Astrocyte (in vitro differentiated cells and primary cell): ENCODE measurements at regions not wholly inside any gene's neighbourhood (a gene's known extent, or its start where the extent isn't known, plus 50 kb on each side); places are given as distances from the start of the nearest gene placed in this dataset.

ENCODE experiments used
- DNase-seq: peaks from one replicate; pipeline ENCODE4 v3.0.0-alpha.2; 2010; ENCODE audit warnings: low read depth
- FAIRE-seq: peaks from 2 replicates; lab custom pipeline; 2011; peaks lifted over from hg19 to GRCh38; lab: Jason Lieb, UNC
- H2AFZ ChIP-seq: 2 replicates; pipeline ENCODE4 v1.6.0; 2012; ENCODE audit warnings: low read depth, low read length, inconsistent platforms
- H3K27ac ChIP-seq: 2 replicates; pipeline ENCODE4 v1.5.1; 2011; ENCODE audit warnings: low read depth, low read length, inconsistent platforms
- H3K27me3 ChIP-seq: 2 replicates; pipeline ENCODE4 v1.6.0; 2011; ENCODE audit warnings: low read length, inconsistent platforms; ENCODE audit not compliant: insufficient read depth
- H3K36me3 ChIP-seq: 2 replicates; pipeline ENCODE4 v1.5.1; 2011; ENCODE audit warnings: low read length, inconsistent platforms; ENCODE audit not compliant: insufficient read depth
- H3K4me1 ChIP-seq: 2 replicates; pipeline ENCODE4 v1.5.1; 2011; ENCODE audit warnings: low read length, inconsistent platforms; ENCODE audit not compliant: insufficient read depth
- H3K4me2 ChIP-seq: 2 replicates; pipeline ENCODE4 v1.6.0; 2012; ENCODE audit warnings: low read length, inconsistent platforms
- H3K4me3 ChIP-seq: 2 replicates; pipeline ENCODE4 v1.5.1; 2011; ENCODE audit warnings: low read depth, mild to moderate bottlenecking, low read length, inconsistent platforms; ENCODE audit not compliant: insufficient read depth
- H3K79me2 ChIP-seq: 2 replicates; pipeline ENCODE4 v1.6.0; 2012; ENCODE audit warnings: mild to moderate bottlenecking, low read length, inconsistent platforms; ENCODE audit not compliant: insufficient read depth
- H3K9ac ChIP-seq: 2 replicates; pipeline ENCODE4 v1.6.0; 2012; ENCODE audit warnings: mild to moderate bottlenecking, low read length, inconsistent platforms
- H3K9me3 ChIP-seq: 2 replicates; pipeline ENCODE4 v1.5.1; 2012; ENCODE audit warnings: low read depth, mild to moderate bottlenecking, low read length, inconsistent platforms; ENCODE audit not compliant: insufficient read depth
- H4K20me1 ChIP-seq: 2 replicates; pipeline ENCODE4 v1.6.0; 2012; ENCODE audit warnings: low read length, inconsistent platforms; ENCODE audit not compliant: insufficient read depth
- H3K27ac Mint-ChIP-seq: one replicate; pipeline ENCODE4 v1.8.0; 2021; ENCODE audit warnings: mild to moderate bottlenecking, mixed read lengths; ENCODE audit not compliant: unreplicated experiment
- H3K27me3 Mint-ChIP-seq: one replicate; pipeline ENCODE4 v1.8.0; 2021; ENCODE audit warnings: low read depth, mixed read lengths; ENCODE audit not compliant: unreplicated experiment
- H3K36me3 Mint-ChIP-seq: one replicate; pipeline ENCODE4 v1.8.0; 2021; ENCODE audit warnings: low read depth, mixed read lengths; ENCODE audit not compliant: unreplicated experiment
- H3K4me1 Mint-ChIP-seq: one replicate; pipeline ENCODE4 v1.8.0; 2021; ENCODE audit warnings: low read depth, mixed read lengths; ENCODE audit not compliant: unreplicated experiment
- H3K4me3 Mint-ChIP-seq: one replicate; pipeline ENCODE4 v1.8.0; 2021; ENCODE audit warnings: mild to moderate bottlenecking, moderate library complexity, mixed read lengths; ENCODE audit not compliant: unreplicated experiment
- H3K9me3 Mint-ChIP-seq: one replicate; pipeline ENCODE4 v1.8.0; 2021; ENCODE audit warnings: mild to moderate bottlenecking, mixed read lengths; ENCODE audit not compliant: unreplicated experiment
- EZH2 ChIP-seq: IDR thresholded peaks from 2 replicates; pipeline ENCODE4 v1.6.1; 2012; ENCODE audit warnings: mild to moderate bottlenecking, low read length, inconsistent platforms; ENCODE audit not compliant: insufficient read depth
- TF ChIP-seq, protein P1 (sequence below): IDR thresholded peaks from 2 replicates; pipeline ENCODE4 v1.5.1; 2011; ENCODE audit warnings: low read depth, mild to moderate bottlenecking, inconsistent platforms, low read length, moderate library complexity; ENCODE audit not compliant: insufficient read depth

DNA sequence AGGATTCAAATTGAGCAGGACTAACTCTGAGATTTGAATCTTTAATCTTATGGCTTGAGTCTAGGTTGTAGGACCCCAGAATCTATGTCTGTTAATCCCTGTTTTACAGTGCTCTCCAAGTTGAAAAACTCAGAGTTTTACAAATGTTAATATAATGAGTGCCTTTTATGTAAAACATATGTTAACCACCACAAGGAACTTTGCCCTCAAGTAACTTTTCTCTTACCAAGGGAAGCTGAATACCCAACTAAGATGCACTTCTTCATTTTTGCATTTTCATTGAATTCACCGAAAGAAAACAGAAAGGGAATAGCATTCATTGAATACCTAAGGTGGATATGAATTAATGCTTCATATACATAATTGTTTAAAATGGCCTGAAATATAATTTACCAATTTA, 338.1 kb downstream of the RPRM start:
- Histone ChIP-seq H3K4me2 (no peak overlapping the region), H3K27ac (no peak overlapping the region), H3K27me3 (no peaks in the 10 kb centered on the region), H2AFZ (no peak overlapping the region), H4K20me1 (no peaks in the 10 kb centered on the region), H3K79me2 (no peaks in the 10 kb centered on the region), H3K4me1 (no peaks in the 10 kb centered on the region), H3K9ac (no peak overlapping the region), H3K36me3 (no peaks in the 10 kb centered on the region), H3K4me3 (no peak overlapping the region), H3K9me3 (peaks cover 2% of the 10 kb centered on the region)
- no peaks in the 10 kb centered on the region for H3K4me1 Mint-ChIP-seq
- H3K27ac Mint-ChIP-seq, result no peak overlapping the region
- no peak for DNase-seq
- FAIRE-seq, result no peak
- no peaks in the 10 kb centered on the region for H3K36me3 Mint-ChIP-seq
- no peak overlapping the region for H3K4me3 Mint-ChIP-seq
- no peaks in the 10 kb centered on the region for H3K27me3 Mint-ChIP-seq
- H3K9me3 Mint-ChIP-seq, result no peaks in the 10 kb centered on the region
- TF ChIP-seq, protein P1, sequence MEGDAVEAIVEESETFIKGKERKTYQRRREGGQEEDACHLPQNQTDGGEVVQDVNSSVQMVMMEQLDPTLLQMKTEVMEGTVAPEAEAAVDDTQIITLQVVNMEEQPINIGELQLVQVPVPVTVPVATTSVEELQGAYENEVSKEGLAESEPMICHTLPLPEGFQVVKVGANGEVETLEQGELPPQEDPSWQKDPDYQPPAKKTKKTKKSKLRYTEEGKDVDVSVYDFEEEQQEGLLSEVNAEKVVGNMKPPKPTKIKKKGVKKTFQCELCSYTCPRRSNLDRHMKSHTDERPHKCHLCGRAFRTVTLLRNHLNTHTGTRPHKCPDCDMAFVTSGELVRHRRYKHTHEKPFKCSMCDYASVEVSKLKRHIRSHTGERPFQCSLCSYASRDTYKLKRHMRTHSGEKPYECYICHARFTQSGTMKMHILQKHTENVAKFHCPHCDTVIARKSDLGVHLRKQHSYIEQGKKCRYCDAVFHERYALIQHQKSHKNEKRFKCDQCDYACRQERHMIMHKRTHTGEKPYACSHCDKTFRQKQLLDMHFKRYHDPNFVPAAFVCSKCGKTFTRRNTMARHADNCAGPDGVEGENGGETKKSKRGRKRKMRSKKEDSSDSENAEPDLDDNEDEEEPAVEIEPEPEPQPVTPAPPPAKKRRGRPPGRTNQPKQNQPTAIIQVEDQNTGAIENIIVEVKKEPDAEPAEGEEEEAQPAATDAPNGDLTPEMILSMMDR, result no peak
- TF ChIP-seq EZH2, result no peak

DNA sequence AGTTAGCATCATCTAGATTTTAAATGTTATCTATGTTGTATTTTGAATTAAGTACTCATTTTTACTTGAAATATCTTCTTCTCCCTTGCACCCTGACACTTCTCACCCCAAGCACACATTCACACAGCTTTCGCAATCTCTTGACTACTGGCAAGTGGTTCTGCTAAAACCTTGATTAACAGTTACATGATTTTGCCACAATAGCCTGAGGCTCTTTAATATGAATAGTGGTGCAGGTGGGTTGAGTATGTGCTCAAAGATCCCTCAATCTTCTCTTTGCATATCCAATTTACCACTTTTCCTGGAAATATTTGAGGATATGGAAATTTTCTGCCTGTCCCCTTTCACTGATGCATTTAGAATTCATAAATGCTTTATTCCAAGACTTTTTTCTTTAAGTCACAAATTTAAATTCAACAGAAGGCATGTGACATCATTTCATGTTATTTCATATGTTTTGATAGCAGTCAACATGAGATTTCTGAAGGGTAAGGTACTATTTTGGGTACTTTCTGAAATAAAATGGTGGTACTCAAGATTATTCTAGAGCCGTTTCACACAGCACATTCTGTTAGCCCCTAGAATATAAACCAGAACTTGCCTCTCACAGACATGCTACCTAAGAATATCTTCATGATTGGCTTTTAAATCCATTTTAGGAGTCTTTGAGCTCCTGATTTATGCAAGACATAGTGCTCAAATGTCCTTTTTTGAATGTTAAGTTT, 339.7 kb downstream of the RPRM start:
- Histone ChIP-seq H3K4me2 (no peak overlapping the region), H3K79me2 (no peaks in the 10 kb centered on the region), H2AFZ (no peak overlapping the region), H3K4me1 (no peaks in the 10 kb centered on the region), H3K36me3 (no peaks in the 10 kb centered on the region), H3K27me3 (no peaks in the 10 kb centered on the region), H4K20me1 (no peaks in the 10 kb centered on the region), H3K9me3 (peaks cover 2% of the 10 kb centered on the region), H3K9ac (no peak overlapping the region), H3K27ac (no peak overlapping the region), H3K4me3 (no peak overlapping the region)
- Mint-ChIP-seq H3K36me3 (no peaks in the 10 kb centered on the region), H3K27ac (no peak overlapping the region), H3K4me1 (no peaks in the 10 kb centered on the region), H3K4me3 (no peak overlapping the region), H3K27me3 (no peaks in the 10 kb centered on the region), H3K9me3 (no peaks in the 10 kb centered on the region)
- FAIRE-seq (no peak), DNase-seq (no peak)
- no peak for TF ChIP-seq EZH2
- TF ChIP-seq, protein P1, result no peak

DNA sequence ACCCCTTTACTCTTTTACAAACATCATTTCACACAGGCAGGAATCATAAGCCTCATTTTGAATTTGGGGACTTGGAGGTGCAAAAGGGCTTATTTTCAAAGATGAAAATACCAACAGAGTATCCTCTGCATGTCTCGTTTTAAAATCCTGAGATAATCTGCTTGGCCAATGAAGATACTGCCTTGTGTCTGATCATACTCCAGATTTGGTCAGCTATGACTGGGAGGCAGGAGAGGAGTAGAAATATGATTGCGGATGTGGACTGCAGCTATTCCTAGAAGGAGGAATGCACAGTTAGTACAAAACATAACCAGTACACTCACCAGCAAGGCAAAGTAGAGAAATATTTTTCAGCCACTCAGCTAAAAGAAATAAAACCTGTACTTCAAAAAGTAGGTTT, 342.3 kb downstream of the RPRM start:
- no peaks in the 10 kb centered on the region for H3K4me1 ChIP-seq
- H3K36me3 ChIP-seq, result no peaks in the 10 kb centered on the region
- no peak overlapping the region for H3K4me2 ChIP-seq
- H3K79me2 ChIP-seq, result no peaks in the 10 kb centered on the region
- no peak for TF ChIP-seq EZH2
- TF ChIP-seq, protein P1, result no peak
- DNase-seq (no peak), FAIRE-seq (no peak)
- H3K27me3 Mint-ChIP-seq, result no peaks in the 10 kb centered on the region
- no peak overlapping the region for H2AFZ ChIP-seq
- no peak overlapping the region for H3K27ac ChIP-seq
- H3K9me3 ChIP-seq, result no peaks in the 10 kb centered on the region
- no peak overlapping the region for H3K4me3 ChIP-seq
- no peak overlapping the region for H3K4me3 Mint-ChIP-seq
- no peaks in the 10 kb centered on the region for H3K36me3 Mint-ChIP-seq
- no peaks in the 10 kb centered on the region for H3K9me3 Mint-ChIP-seq
- H3K4me1 Mint-ChIP-seq, result no peaks in the 10 kb centered on the region
- no peaks in the 10 kb centered on the region for H3K27me3 ChIP-seq
- H4K20me1 ChIP-seq, result no peaks in the 10 kb centered on the region
- no peak overlapping the region for H3K27ac Mint-ChIP-seq
- H3K9ac ChIP-seq, result no peak overlapping the region
